DOHH2 (cell line): ENCODE measurements at regions not wholly inside any gene's neighbourhood (a gene's known extent, or its start where the extent isn't known, plus 50 kb on each side); places are given as distances from the start of the nearest gene placed in this dataset.

Experiments used
- EZH2phosphoT487 ChIP-seq: fragments of 200-600 bp; sonication (generic); IDR thresholded peaks from 2 replicates; pipeline ENCODE4 v1.6.1; 2017; ENCODE audit warnings: borderline replicate concordance, mild to moderate bottlenecking, antibody characterized with exemption, low read length, moderate library complexity, mixed read lengths
- TF ChIP-seq, protein P1 (sequence below): fragments of 200-600 bp; sonication (generic); IDR thresholded peaks from one replicate; pipeline ENCODE4 v1.5.1; 2014; ENCODE audit warnings: antibody characterized with exemption, mild to moderate bottlenecking, low read depth, low read length; ENCODE audit not compliant: poor library complexity, severe bottlenecking

DNA sequence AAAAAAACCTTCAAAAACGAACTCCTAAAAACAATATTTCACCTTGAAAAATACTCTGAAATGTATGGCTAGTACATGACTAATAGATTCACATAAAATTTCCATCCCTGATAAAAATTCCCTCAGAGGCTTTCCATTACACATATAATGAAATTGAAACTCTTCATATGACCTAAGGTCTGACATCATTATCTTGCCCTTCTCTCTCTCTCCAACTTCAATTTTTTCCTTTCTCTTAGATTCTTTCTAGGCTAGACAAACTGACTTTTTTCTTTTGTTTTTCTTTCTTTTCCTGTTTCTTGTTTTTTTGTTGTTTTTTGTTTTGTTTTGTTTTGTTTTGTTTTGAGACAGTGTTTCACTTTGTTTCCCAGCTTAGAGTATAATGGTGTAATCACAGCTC is 1220.5 kb downstream of the ROBO2 start:
- TF ChIP-seq, protein P1, sequence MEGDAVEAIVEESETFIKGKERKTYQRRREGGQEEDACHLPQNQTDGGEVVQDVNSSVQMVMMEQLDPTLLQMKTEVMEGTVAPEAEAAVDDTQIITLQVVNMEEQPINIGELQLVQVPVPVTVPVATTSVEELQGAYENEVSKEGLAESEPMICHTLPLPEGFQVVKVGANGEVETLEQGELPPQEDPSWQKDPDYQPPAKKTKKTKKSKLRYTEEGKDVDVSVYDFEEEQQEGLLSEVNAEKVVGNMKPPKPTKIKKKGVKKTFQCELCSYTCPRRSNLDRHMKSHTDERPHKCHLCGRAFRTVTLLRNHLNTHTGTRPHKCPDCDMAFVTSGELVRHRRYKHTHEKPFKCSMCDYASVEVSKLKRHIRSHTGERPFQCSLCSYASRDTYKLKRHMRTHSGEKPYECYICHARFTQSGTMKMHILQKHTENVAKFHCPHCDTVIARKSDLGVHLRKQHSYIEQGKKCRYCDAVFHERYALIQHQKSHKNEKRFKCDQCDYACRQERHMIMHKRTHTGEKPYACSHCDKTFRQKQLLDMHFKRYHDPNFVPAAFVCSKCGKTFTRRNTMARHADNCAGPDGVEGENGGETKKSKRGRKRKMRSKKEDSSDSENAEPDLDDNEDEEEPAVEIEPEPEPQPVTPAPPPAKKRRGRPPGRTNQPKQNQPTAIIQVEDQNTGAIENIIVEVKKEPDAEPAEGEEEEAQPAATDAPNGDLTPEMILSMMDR: no peak
- TF ChIP-seq EZH2phosphoT487: no peak
